Head of caudate nucleus (tissue), 42 donors: ENCODE measurements at regions not wholly inside any gene's neighbourhood (a gene's known extent, or its start where the extent isn't known, plus 50 kb on each side); places are given as distances from the start of the nearest gene placed in this dataset.

Experiments used
- DNase-seq, 42 donors: peaks; one replicate each; pipeline versions ENCODE4 v3.0.0 to v3.0.0-alpha.2; 2020 to 2021; ENCODE audit warnings: mixed read lengths in 7 of 42
- intact Hi-C: fragments of 100-400 bp; cut with DNase I; formaldehyde crosslinking; loops from one replicate; pipeline ENCODE4 v1.15.0; 2022

- intact Hi-C loops, result no loop called here
- DNase-seq, result no peak
These were observed 399.9 kb upstream of the CYRIA start for GRCh38 chr2:17065536-17065935.

DNA sequence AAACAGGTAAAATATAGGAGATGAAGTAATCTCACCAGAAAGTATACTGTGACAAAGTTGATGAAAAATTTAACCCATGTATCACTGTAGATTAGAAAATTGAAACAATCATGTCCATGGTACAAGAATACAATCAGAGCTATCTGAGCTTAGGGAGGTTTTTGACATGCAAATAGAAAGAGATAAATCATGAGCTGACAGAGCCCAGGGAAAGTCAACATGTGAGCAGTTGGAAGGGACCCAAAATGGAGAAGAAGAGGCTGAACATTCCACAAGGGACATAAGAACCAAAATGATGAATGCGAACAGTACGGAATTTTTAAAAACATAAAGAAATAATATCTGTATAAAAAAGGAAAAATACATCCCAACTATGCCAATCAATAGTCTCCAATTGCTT is 395.4 kb upstream of the CYRIA start:
- no peak for DNase-seq
- intact Hi-C loops, result no loop called here

DNA sequence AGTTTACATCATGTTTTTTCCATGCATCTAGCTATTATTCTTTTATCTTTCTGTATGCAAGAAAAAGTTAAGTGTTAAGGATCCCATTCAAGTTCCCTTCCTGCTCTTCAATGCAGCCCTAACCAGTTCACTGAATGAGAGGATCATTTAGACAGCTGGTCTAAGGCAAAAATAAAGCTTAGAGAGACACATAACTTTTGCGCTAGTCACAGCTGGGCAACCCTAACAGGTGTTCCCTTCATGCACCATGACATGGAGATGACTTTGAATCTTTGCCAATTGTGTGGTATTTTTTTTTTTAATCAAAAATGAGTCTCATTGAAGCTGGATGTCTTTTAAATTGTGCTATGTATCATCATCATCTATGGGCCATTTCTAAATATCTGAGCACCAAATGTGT is 393.8 kb upstream of the CYRIA start:
- intact Hi-C loops, result no loop called here
- DNase-seq, result no peak

DNA sequence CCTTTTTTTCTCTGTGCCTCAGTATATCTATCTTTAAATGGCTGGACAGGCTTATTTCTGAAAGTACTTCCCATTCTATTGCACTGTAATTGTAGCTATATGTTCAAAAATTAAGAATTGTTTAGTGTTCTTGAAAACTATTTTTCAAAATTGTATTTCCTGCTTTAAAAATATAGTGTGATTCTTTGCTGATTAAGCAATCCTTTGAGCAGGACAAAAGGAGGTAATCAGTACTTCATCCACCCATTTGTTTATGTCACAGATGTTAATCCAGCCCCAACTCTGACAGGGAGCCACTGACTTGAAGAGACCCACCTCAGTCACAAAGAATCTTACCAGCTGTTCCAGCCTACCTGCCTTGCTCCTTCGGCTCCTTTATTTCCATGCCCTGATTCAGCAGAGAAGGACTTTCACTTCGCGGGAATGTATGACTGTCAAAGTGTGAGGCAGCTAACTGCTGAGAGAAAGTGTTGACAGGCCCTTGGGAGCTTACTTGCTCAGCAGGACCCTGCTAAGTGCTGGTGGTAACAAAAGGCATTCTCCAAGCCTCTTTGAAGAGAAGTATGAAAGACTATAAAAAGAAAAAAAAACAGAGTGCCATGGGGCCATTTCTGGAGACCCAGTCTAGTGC is 393.3 kb upstream of the CYRIA start:
- intact Hi-C loops, result no loop called here

GRCh38 chr2:17057109-17058017 is 391.7 kb upstream of the CYRIA start:
- no peak for DNase-seq
- intact Hi-C loops, result no loop called here

More for the DNA sequence above, 393.3 kb upstream of the CYRIA start:
- DNase-seq, result no peak

DNA sequence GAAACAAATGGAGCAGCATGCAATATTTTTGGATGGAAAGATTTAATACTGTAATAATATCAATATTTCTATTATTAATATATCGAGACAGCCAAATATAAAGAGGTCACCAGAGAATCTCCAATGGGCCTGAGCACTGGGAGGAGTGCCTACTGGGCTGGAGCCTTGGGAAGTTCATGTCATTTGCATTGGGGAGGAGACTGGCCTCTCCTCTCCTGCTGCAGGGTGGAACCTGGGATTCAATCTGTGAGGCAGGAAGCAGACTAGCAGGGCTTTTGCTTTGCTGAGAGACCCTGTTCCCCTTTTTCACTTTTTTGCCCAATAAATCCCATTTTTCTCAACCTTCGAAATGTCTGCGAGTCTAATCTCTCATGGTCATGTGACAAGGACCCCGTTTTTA is 390.6 kb upstream of the CYRIA start:
- intact Hi-C loops, result no loop called here
- no peak for DNase-seq

DNA sequence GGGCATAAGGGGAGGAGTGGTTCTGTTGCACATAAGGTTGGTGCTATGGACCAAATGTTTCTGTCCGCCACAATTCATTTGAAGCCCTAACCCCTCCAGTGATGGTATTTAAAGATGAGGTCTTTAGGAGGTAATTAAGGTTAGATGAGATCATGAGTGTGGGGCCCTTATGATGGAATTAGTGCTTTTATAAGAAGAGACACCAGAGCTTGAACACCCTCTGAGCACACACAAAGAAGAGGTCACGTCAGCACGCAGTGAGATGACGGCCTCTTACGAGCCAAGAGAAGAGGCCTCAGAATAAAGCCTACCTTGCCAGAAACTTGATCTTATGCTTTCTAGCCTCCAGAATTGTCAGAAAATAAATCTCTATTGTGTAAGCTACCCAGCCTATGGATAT is 386.4 kb upstream of the CYRIA start:
- intact Hi-C loops, result no loop called here
- DNase-seq, result no peak

DNA sequence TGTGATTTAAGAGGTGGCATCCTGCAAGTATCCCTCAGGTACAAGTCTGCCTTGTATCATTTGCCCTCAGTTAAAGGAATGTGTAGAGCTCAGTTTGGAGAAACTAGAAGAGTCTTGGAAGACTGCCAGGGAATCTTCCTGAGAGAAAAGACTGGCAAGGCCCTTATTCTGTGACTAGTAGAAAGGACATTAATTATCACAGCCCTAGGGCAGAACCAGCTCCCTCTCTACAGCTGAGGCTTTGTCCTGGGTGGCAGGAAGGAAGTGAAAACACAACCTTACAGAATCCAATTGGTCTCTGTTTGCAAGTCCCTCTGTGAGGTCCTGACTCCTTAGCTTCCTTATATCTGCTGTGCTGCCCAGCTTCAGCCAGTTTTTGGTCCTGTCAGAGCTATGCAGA is 385.9 kb upstream of the CYRIA start:
- no peak for DNase-seq
- intact Hi-C loops, result no loop called here

GRCh38 chr2:17043173-17043572 is 377.5 kb upstream of the CYRIA start:
- intact Hi-C loops, result no loop called here
- no peak for DNase-seq

GRCh38 chr2:17036361-17036760 is 370.7 kb upstream of the CYRIA start:
- intact Hi-C loops, result no loop called here
- no peak for DNase-seq

DNA sequence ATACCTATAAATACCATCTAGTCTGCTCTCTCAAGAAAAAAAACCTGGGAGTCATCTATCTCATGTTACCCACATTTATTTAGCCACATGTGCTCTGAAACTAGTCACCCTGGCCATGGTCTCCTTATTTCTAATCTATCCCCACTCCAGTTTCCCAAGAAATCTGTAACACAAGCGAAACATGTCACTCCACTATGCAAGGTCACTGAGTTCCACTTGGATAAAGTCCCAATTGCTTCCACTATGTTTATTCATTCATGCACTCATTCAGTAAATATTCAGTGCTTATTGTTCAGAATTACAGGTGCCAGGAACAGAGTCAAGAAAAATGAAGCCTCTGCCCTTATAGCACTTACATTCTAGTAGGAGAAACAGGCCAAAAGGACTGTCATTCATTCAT is 369.4 kb upstream of the CYRIA start:
- intact Hi-C loops, result no loop called here

GRCh38 chr2:17030047-17030446 is 364.4 kb upstream of the CYRIA start:
- intact Hi-C loops, result no loop called here
- no peak for DNase-seq

More for the DNA sequence above, 369.4 kb upstream of the CYRIA start:
- DNase-seq, result no peak

DNA sequence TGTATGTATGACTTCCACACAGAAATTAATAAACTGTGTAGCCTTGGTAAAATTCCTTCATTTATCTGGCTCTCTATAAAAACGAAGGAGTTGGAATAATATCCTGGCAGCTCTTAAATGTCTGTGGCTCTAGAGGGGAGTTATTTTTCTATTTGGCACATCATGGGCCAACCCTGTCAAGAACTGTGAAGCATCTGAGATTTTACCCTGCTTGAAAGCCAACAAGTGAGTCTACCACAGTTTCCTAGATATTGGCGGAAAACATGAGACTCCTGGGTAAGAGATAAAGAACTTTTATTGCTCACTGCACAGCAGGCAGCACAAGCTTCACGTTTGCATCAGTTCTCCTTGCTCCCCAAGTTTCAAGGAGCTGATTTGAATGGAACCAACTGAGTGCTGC is 346.7 kb upstream of the CYRIA start:
- intact Hi-C loops, result no loop called here
- no peak for DNase-seq

- intact Hi-C loops, result no loop called here
These were observed 344.5 kb upstream of the CYRIA start for GRCh38 chr2:17010104-17010503.

DNA sequence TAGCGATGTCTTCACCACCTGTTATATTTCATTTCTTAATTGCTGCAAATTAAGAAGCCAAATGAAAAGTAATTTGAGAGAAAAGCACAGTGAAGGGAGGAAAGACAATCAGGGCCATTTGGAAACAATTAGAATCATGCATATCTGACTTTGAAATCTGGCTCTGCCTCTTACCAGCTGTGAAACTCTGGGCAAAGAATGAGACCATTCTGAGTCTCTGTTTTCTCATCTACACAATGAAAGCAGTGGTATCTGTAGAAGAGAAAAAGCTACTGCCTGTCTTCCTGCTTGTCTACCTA is 334.5 kb upstream of the CYRIA start:
- intact Hi-C loops, result no loop called here

More at GRCh38 chr2:17010104-17010503, 344.5 kb upstream of the CYRIA start:
- no peak for DNase-seq

DNA sequence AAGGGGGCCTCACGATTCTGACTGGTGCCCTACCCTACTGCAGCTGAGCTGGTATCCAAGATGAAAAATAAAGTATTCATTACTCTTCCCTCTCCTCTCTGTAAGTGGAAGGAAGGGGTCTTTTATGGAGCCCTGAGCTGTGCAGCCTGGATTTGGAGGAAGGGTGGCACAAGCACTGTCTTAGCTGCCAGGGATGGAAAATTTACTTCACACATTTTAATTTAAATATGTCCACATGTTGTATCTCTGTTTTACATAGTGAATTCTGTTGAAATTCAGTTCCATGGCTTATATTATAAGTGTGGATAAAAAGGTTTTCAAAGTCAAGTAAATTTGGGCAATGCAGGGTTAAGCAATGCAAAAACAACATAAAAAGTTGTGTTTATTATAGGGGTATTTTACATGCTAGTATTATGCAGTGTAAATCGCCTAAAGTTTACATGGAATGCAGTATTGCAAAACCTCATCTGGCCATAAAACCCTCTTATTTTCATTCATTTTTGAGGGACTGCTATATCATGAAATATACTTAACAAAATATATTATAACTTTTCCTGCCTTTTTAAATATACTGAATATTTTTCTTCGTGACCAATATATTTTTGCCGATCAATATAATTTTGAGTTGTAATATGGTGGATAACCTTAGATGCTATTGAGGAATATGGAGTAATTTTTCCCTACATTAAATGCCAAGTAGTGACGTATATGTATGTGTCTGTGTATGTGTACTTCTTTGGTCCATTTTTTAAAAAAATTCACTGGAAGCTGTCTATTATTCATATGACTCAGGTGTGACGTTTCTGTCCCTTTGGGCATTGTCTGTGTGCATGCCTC is 333.9 kb upstream of the CYRIA start:
- intact Hi-C loops, result no loop called here
- no peak for DNase-seq

More for the DNA sequence above, 334.5 kb upstream of the CYRIA start:
- DNase-seq, result no peak

GRCh38 chr2:16978301-16978700 is 312.7 kb upstream of the CYRIA start:
- no peak for DNase-seq
- intact Hi-C loops, result no loop called here

DNA sequence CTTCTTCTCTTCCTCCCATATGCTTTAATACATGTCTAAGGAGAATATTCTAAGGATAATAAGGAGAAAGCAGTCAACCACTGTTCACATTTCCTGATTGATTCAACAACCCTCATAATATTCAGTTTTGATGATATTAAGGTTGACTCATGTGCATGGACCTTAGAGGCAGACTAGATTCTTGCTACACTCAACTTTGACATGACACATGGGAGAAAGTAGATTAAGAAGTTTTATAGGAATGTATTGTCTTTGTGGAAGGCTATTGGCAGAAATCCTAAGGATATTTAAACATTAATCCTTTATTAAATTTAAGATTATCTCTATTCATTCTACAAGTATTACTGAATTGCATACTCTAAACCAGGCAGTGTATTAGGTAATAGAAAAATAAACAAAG is 309.1 kb upstream of the CYRIA start:
- intact Hi-C loops, result no loop called here
- no peak for DNase-seq

- no peak for DNase-seq
- intact Hi-C loops, result no loop called here
These were observed 308.1 kb upstream of the CYRIA start for GRCh38 chr2:16973586-16974286.
